DND-41 (cell line): ENCODE measurements at regions not wholly inside any gene's neighbourhood (a gene's known extent, or its start where the extent isn't known, plus 50 kb on each side); places are given as distances from the start of the nearest gene placed in this dataset.
"Not testable (repeated sequence)": the region's sequence is repeated elsewhere in the genome, so short reads cannot be mapped to it uniquely, and the experiment has no call there.

Experiments used
- ATAC-seq: fragments of 200-7000 bp; cut with Tn5 transposase; 3 replicates; pipeline ENCODE4 v1.9.1; 2021; ENCODE audit warnings: low read depth; ENCODE audit not compliant: insufficient read depth
- DNase-seq: peaks from one replicate; pipeline ENCODE4 v3.0.0-alpha.2; 2020
- H2AFZ ChIP-seq: 2 replicates; pipeline ENCODE4 v1.6.0; 2012; ENCODE audit warnings: low read depth, low read length
- H3K27ac ChIP-seq: 2 replicates; pipeline ENCODE4 v1.5.1; 2012; ENCODE audit warnings: low read length, inconsistent platforms
- H3K27me3 ChIP-seq: fragments of 200-600 bp; sonication (generic); 2 replicates; pipeline ENCODE4 v1.6.0; 2012; ENCODE audit warnings: low read length, mild to moderate bottlenecking, inconsistent platforms; ENCODE audit not compliant: insufficient read depth, poor library complexity
- H3K36me3 ChIP-seq: 2 replicates; pipeline ENCODE4 v1.5.1; 2012; ENCODE audit warnings: low read length, inconsistent platforms; ENCODE audit not compliant: insufficient read depth
- H3K4me1 ChIP-seq: 2 replicates; pipeline ENCODE4 v1.5.1; 2012; ENCODE audit warnings: mild to moderate bottlenecking, low read length; ENCODE audit not compliant: insufficient read depth
- H3K4me2 ChIP-seq: 2 replicates; pipeline ENCODE4 v1.6.0; 2012; ENCODE audit warnings: mild to moderate bottlenecking, moderate library complexity, low read length, inconsistent platforms; ENCODE audit not compliant: insufficient read depth
- H3K4me3 ChIP-seq, 2 experiments: fragments of 200-600 bp in 1 of 2; shearing (Covaris generic) in 1 of 2; 2 replicates each; pipeline ENCODE4 v1.5.1; 2012 to 2016; ENCODE audit warnings: inconsistent platforms in 2 of 2, low read length in 2 of 2, mild to moderate bottlenecking in 2 of 2, low read depth in 1 of 2, moderate library complexity in 1 of 2
- H3K79me2 ChIP-seq: 2 replicates; pipeline ENCODE4 v1.6.0; 2012; ENCODE audit warnings: low read length, inconsistent platforms; ENCODE audit not compliant: insufficient read depth
- H3K9ac ChIP-seq: 2 replicates; pipeline ENCODE4 v1.6.0; 2012; ENCODE audit warnings: low read depth, mild to moderate bottlenecking, inconsistent platforms, low read length, moderate library complexity
- H3K9me3 ChIP-seq: 2 replicates; pipeline ENCODE4 v1.5.1; 2012; ENCODE audit warnings: low read length, moderate library complexity, mild to moderate bottlenecking, inconsistent platforms; ENCODE audit not compliant: insufficient read depth, severe bottlenecking
- H4K20me1 ChIP-seq: 2 replicates; pipeline ENCODE4 v1.6.0; 2012; ENCODE audit warnings: low read length; ENCODE audit not compliant: insufficient read depth
- CTCF ChIP-seq: IDR thresholded peaks from 2 replicates; pipeline ENCODE4 v1.5.1; 2012; ENCODE audit warnings: borderline replicate concordance, low read length, moderate library complexity, mild to moderate bottlenecking; ENCODE audit not compliant: poor library complexity, severe bottlenecking; ENCODE audit errors: extremely low read depth
- EZH2 ChIP-seq: IDR thresholded peaks from 3 replicates; pipeline ENCODE4 v1.6.1; 2012; ENCODE audit warnings: borderline replicate concordance, low read depth, mild to moderate bottlenecking, moderate library complexity, low read length, inconsistent platforms; ENCODE audit not compliant: severe bottlenecking

DNA sequence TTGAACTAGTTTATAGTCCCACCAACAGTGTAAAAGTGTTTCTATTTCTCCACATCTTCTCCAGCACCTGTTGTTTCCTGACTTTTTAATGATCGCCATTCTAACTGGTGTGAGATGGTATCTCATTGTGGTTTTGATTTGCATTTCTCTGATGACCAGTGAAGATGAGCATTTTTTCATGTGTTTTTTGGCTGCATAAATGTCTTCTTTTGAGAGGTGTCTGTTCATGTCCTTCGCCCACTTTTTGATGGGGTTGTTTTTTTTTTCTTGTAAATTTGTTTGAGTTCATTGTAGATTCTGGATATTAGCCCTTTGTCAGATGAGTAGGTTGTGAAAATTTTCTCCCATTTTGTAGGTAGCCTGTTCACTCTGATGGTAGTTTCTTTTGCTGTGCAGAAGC lies 102.4 kb upstream of the CNTNAP2 start:
- not testable (repeated sequence) for H3K36me3 ChIP-seq, H2AFZ ChIP-seq, H3K27ac ChIP-seq, ATAC-seq, H3K4me1 ChIP-seq, H3K79me2 ChIP-seq, H4K20me1 ChIP-seq, H3K4me2 ChIP-seq, H3K9ac ChIP-seq, H3K27me3 ChIP-seq, H3K4me3 ChIP-seq, DNase-seq, H3K9me3 ChIP-seq

- DNase-seq (no peak), ATAC-seq (no peak)
- Histone ChIP-seq H3K27ac (no peak overlapping the region), H3K9ac (no peak overlapping the region), H2AFZ (no peak overlapping the region), H3K36me3 (no peaks in the 10 kb centered on the region), H3K4me2 (no peak overlapping the region), H3K4me3 (no peak overlapping the region), H3K9me3 (no peaks in the 10 kb centered on the region), H3K27me3 (no peaks in the 10 kb centered on the region), H3K4me1 (no peaks in the 10 kb centered on the region), H3K79me2 (no peaks in the 10 kb centered on the region), H4K20me1 (no peaks in the 10 kb centered on the region)
- TF ChIP-seq CTCF (no peak), EZH2 (no peak)
Observed at GRCh38 chr7:146008293-146008692, 108.3 kb upstream of the CNTNAP2 start.

DNA sequence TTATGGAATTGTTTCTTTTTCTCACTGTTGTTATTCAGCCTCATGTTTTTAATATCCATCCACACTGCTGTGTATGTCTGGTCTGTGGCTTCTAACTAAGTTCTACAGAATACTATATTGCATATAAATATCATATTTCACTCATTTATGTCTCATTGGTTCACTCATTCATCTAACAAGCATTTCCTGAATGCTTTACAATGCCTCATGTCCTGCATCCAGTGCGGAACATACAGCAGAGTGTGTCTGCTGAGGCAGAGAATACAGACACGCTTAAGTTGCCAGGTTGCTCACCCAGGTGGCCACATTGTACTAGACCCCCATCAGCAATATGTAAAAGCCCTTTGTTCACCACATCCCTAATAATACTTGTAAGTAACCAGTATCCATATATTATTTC lies 111.8 kb upstream of the CNTNAP2 start:
- no peak for TF ChIP-seq EZH2
- no peak for TF ChIP-seq CTCF
- DNase-seq (no peak), ATAC-seq (no peak)
- no peak overlapping the region for H2AFZ ChIP-seq
- no peak overlapping the region for H3K27ac ChIP-seq
- H3K4me2 ChIP-seq, result no peak overlapping the region
- H3K4me1 ChIP-seq, result no peaks in the 10 kb centered on the region
- H3K79me2 ChIP-seq, result no peaks in the 10 kb centered on the region
- H3K27me3 ChIP-seq, result no peaks in the 10 kb centered on the region
- no peak overlapping the region for H3K4me3 ChIP-seq
- H3K36me3 ChIP-seq, result no peaks in the 10 kb centered on the region
- no peaks in the 10 kb centered on the region for H3K9me3 ChIP-seq
- H4K20me1 ChIP-seq, result no peaks in the 10 kb centered on the region
- H3K9ac ChIP-seq, result no peak overlapping the region

DNA sequence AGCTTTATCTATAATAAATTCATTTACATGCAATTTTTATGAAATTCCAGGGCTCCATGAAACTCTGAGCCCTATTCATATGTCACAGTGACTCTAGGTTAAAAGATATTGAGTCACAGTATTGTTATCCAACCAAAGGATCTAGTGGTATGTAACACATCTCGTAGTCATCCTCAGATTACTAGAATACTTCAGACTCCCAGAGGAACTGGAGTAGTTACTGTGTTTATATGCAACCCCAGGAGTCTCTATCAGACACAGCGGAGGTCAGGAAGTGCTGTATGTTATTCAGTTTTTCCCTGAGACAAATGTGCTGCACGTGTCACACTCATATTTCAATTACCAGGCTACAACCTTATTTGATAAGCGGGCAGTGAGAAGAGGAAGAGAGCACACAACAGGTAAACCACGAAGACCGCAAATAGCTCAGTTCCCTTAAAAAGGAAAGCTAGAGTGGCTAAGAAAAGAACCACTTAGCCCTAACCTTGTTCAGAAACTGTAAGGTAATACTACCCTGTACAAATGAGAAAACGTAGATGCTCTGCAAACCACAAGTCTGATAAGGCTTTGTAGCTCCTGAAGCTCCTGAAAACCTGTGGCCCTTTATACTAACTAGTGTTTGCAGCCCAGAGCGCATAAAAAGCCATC lies 114.0 kb upstream of the CNTNAP2 start:
- Histone ChIP-seq H2AFZ (no peak overlapping the region), H3K36me3 (no peaks in the 10 kb centered on the region), H3K4me3 (no peak overlapping the region), H3K4me1 (no peaks in the 10 kb centered on the region), H3K9ac (no peak overlapping the region), H3K9me3 (no peaks in the 10 kb centered on the region), H3K79me2 (no peaks in the 10 kb centered on the region), H4K20me1 (no peaks in the 10 kb centered on the region), H3K4me2 (no peak overlapping the region), H3K27me3 (no peaks in the 10 kb centered on the region), H3K27ac (no peak overlapping the region)
- no peak for DNase-seq
- ATAC-seq, result no peak
- TF ChIP-seq EZH2, result no peak
